Astrocyte (in vitro differentiated cells and primary cell): ENCODE measurements at regions not wholly inside any gene's neighbourhood (a gene's known extent, or its start where the extent isn't known, plus 50 kb on each side); places are given as distances from the start of the nearest gene placed in this dataset.

Experiments
- DNase-seq: peaks from one replicate; pipeline ENCODE4 v3.0.0-alpha.2; 2010; ENCODE audit warnings: low read depth
- FAIRE-seq: peaks from 2 replicates; lab custom pipeline; 2011; peaks lifted over from hg19 to GRCh38; lab: Jason Lieb, UNC
- H2AFZ ChIP-seq: 2 replicates; pipeline ENCODE4 v1.6.0; 2012; ENCODE audit warnings: low read depth, low read length, inconsistent platforms
- H3K27ac ChIP-seq: 2 replicates; pipeline ENCODE4 v1.5.1; 2011; ENCODE audit warnings: low read depth, low read length, inconsistent platforms
- H3K27me3 ChIP-seq: 2 replicates; pipeline ENCODE4 v1.6.0; 2011; ENCODE audit warnings: low read length, inconsistent platforms; ENCODE audit not compliant: insufficient read depth
- H3K36me3 ChIP-seq: 2 replicates; pipeline ENCODE4 v1.5.1; 2011; ENCODE audit warnings: low read length, inconsistent platforms; ENCODE audit not compliant: insufficient read depth
- H3K4me1 ChIP-seq: 2 replicates; pipeline ENCODE4 v1.5.1; 2011; ENCODE audit warnings: low read length, inconsistent platforms; ENCODE audit not compliant: insufficient read depth
- H3K4me2 ChIP-seq: 2 replicates; pipeline ENCODE4 v1.6.0; 2012; ENCODE audit warnings: low read length, inconsistent platforms
- H3K4me3 ChIP-seq: 2 replicates; pipeline ENCODE4 v1.5.1; 2011; ENCODE audit warnings: low read depth, mild to moderate bottlenecking, low read length, inconsistent platforms; ENCODE audit not compliant: insufficient read depth
- H3K79me2 ChIP-seq: 2 replicates; pipeline ENCODE4 v1.6.0; 2012; ENCODE audit warnings: mild to moderate bottlenecking, low read length, inconsistent platforms; ENCODE audit not compliant: insufficient read depth
- H3K9ac ChIP-seq: 2 replicates; pipeline ENCODE4 v1.6.0; 2012; ENCODE audit warnings: mild to moderate bottlenecking, low read length, inconsistent platforms
- H3K9me3 ChIP-seq: 2 replicates; pipeline ENCODE4 v1.5.1; 2012; ENCODE audit warnings: low read depth, mild to moderate bottlenecking, low read length, inconsistent platforms; ENCODE audit not compliant: insufficient read depth
- H4K20me1 ChIP-seq: 2 replicates; pipeline ENCODE4 v1.6.0; 2012; ENCODE audit warnings: low read length, inconsistent platforms; ENCODE audit not compliant: insufficient read depth
- H3K27ac Mint-ChIP-seq: one replicate; pipeline ENCODE4 v1.8.0; 2021; ENCODE audit warnings: mild to moderate bottlenecking, mixed read lengths; ENCODE audit not compliant: unreplicated experiment
- H3K27me3 Mint-ChIP-seq: one replicate; pipeline ENCODE4 v1.8.0; 2021; ENCODE audit warnings: low read depth, mixed read lengths; ENCODE audit not compliant: unreplicated experiment
- H3K36me3 Mint-ChIP-seq: one replicate; pipeline ENCODE4 v1.8.0; 2021; ENCODE audit warnings: low read depth, mixed read lengths; ENCODE audit not compliant: unreplicated experiment
- H3K4me1 Mint-ChIP-seq: one replicate; pipeline ENCODE4 v1.8.0; 2021; ENCODE audit warnings: low read depth, mixed read lengths; ENCODE audit not compliant: unreplicated experiment
- H3K4me3 Mint-ChIP-seq: one replicate; pipeline ENCODE4 v1.8.0; 2021; ENCODE audit warnings: mild to moderate bottlenecking, moderate library complexity, mixed read lengths; ENCODE audit not compliant: unreplicated experiment
- H3K9me3 Mint-ChIP-seq: one replicate; pipeline ENCODE4 v1.8.0; 2021; ENCODE audit warnings: mild to moderate bottlenecking, mixed read lengths; ENCODE audit not compliant: unreplicated experiment
- CTCF ChIP-seq: IDR thresholded peaks from 2 replicates; pipeline ENCODE4 v1.5.1; 2011; ENCODE audit warnings: low read depth, mild to moderate bottlenecking, inconsistent platforms, low read length, moderate library complexity; ENCODE audit not compliant: insufficient read depth
- EZH2 ChIP-seq: IDR thresholded peaks from 2 replicates; pipeline ENCODE4 v1.6.1; 2012; ENCODE audit warnings: mild to moderate bottlenecking, low read length, inconsistent platforms; ENCODE audit not compliant: insufficient read depth

- Mint-ChIP-seq H3K36me3 (no peaks in the 10 kb centered on the region), H3K27me3 (no peaks in the 10 kb centered on the region), H3K27ac (peak overlapping the region; percentile 1), H3K4me1 (no peaks in the 10 kb centered on the region), H3K9me3 (no peaks in the 10 kb centered on the region), H3K4me3 (no peak overlapping the region)
- Histone ChIP-seq H3K27ac (no peak overlapping the region), H3K4me2 (no peak overlapping the region), H3K4me3 (no peak overlapping the region), H3K27me3 (no peaks in the 10 kb centered on the region), H4K20me1 (no peaks in the 10 kb centered on the region), H3K79me2 (no peaks in the 10 kb centered on the region), H3K4me1 (no peaks in the 10 kb centered on the region), H3K36me3 (no peaks in the 10 kb centered on the region), H3K9ac (no peak overlapping the region), H3K9me3 (no peaks in the 10 kb centered on the region), H2AFZ (no peak overlapping the region)
- no peak for DNase-seq
- FAIRE-seq: no peak
- TF ChIP-seq EZH2: no peak
- no peak for TF ChIP-seq CTCF
These were observed 341.1 kb upstream of the SEMA3A start for GRCh38 chr7:84535580-84536270.

DNA sequence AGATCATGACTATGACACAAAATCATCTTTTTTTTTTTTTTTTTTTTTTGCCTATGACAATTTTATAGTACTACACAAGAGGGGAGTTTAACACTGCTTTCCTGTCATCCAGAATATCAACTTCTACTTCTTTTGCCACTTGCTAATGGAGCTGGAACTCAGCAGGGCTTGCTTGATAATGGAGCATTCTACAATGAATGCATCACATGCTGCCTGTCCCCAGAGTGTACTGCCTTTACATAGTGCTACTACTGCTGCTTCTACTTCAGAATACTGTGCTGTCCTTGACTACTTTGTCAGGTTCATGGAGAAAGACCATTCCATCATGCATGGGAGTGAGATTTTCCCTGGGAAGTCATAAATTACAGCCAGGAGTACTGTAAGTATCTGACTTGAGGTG is 338.6 kb upstream of the SEMA3A start:
- H3K4me1 Mint-ChIP-seq: peaks cover 13% of the 10 kb centered on the region
- H3K4me2 ChIP-seq: no peak overlapping the region
- no peaks in the 10 kb centered on the region for H3K9me3 Mint-ChIP-seq
- no peak for TF ChIP-seq CTCF
- no peak for TF ChIP-seq EZH2
- no peak overlapping the region for H3K27ac ChIP-seq
- no peaks in the 10 kb centered on the region for H3K36me3 ChIP-seq
- DNase-seq (no peak), FAIRE-seq (no peak)
- no peak overlapping the region for H3K9ac ChIP-seq
- no peaks in the 10 kb centered on the region for H3K9me3 ChIP-seq
- H3K27me3 Mint-ChIP-seq: no peaks in the 10 kb centered on the region
- no peak overlapping the region for H3K4me3 Mint-ChIP-seq
- H4K20me1 ChIP-seq: no peaks in the 10 kb centered on the region
- H3K27ac Mint-ChIP-seq: no peak overlapping the region
- H3K4me3 ChIP-seq: no peak overlapping the region
- peaks cover 15% of the 10 kb centered on the region for H3K4me1 ChIP-seq
- no peaks in the 10 kb centered on the region for H3K36me3 Mint-ChIP-seq
- no peak overlapping the region for H2AFZ ChIP-seq
- H3K27me3 ChIP-seq: no peaks in the 10 kb centered on the region
- no peaks in the 10 kb centered on the region for H3K79me2 ChIP-seq

DNA sequence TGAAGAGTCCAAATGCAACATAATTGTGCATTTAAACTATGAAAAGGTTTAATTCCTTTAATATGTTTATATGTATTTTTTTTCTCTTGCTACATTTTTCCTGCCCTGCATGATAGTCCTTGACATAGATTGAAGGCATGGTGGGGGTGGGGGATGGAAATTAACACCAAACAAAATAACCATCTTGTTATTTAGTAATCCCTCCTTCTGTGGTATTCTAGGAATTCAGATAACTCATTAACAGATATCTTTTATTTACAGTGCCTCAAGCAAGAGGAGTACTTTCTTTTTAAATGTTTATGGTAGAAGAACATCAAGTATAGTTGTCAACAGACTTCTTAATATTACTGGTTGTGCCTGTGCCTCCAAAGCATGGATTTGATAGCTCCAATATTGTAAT is 337.6 kb upstream of the SEMA3A start:
- Histone ChIP-seq H3K27ac (no peak overlapping the region), H3K79me2 (no peaks in the 10 kb centered on the region), H3K4me3 (no peak overlapping the region), H3K27me3 (no peaks in the 10 kb centered on the region), H3K4me1 (peaks cover 15% of the 10 kb centered on the region), H4K20me1 (no peaks in the 10 kb centered on the region), H3K4me2 (no peak overlapping the region), H3K36me3 (no peaks in the 10 kb centered on the region), H2AFZ (no peak overlapping the region), H3K9me3 (no peaks in the 10 kb centered on the region), H3K9ac (no peak overlapping the region)
- H3K27me3 Mint-ChIP-seq: no peaks in the 10 kb centered on the region
- FAIRE-seq (no peak), DNase-seq (no peak)
- peaks cover 13% of the 10 kb centered on the region for H3K4me1 Mint-ChIP-seq
- TF ChIP-seq CTCF: no peak
- TF ChIP-seq EZH2: no peak
- no peaks in the 10 kb centered on the region for H3K36me3 Mint-ChIP-seq
- H3K9me3 Mint-ChIP-seq: no peaks in the 10 kb centered on the region
- no peak overlapping the region for H3K27ac Mint-ChIP-seq
- no peak overlapping the region for H3K4me3 Mint-ChIP-seq
